HEK293 (cell line): ENCODE measurements at regions not wholly inside any gene's neighbourhood (a gene's known extent, or its start where the extent isn't known, plus 50 kb on each side); places are given as distances from the start of the nearest gene placed in this dataset.

Experiments
- CTCF ChIP-seq: fragments of 450-650 bp; formaldehyde crosslinking; IDR thresholded peaks from 2 replicates; pipeline ENCODE4 v1.5.1; 2016; ENCODE audit warnings: missing biosample characterization, missing genetic modification characterization
- REPIN1 ChIP-seq: fragments of 450-650 bp; formaldehyde crosslinking; IDR thresholded peaks from 2 replicates; pipeline ENCODE4 v1.5.1; 2017; ENCODE audit warnings: missing biosample characterization, missing genetic modification characterization, low read depth
- REST ChIP-seq: fragments of 450-650 bp; formaldehyde crosslinking; IDR thresholded peaks from 2 replicates; pipeline ENCODE4 v1.5.1; 2016; ENCODE audit warnings: missing biosample characterization, missing genetic modification characterization
- ZNF629 ChIP-seq: fragments of 450-650 bp; formaldehyde crosslinking; IDR thresholded peaks from 2 replicates; pipeline ENCODE4 v1.5.1; 2017; ENCODE audit warnings: missing biosample characterization, missing genetic modification characterization
- ZNF830 ChIP-seq: fragments of 450-650 bp; IDR thresholded peaks from 2 replicates; pipeline ENCODE4 v1.5.0; 2018; ENCODE audit warnings: missing biosample characterization, missing genetic modification characterization, low read depth, mild to moderate bottlenecking, moderate library complexity

GRCh38 chr7:84370114-84370513 lies 175.5 kb upstream of the SEMA3A start:
- no peak for TF ChIP-seq CTCF (tag by site-specific recombination)
- TF ChIP-seq ZNF629, result no peak
- no peak for TF ChIP-seq REST (tag by site-specific recombination)
- TF ChIP-seq REPIN1, result no peak
- TF ChIP-seq ZNF830 (tag by site-specific recombination), result no peak
